OCI-LY7 (cell line): ENCODE measurements at regions not wholly inside any gene's neighbourhood (a gene's known extent, or its start where the extent isn't known, plus 50 kb on each side); places are given as distances from the start of the nearest gene placed in this dataset.

Experiments
- EZH2phosphoT487 ChIP-seq: fragments of 200-600 bp; sonication (generic); IDR thresholded peaks from 2 replicates; pipeline ENCODE4 v1.6.1; 2018; ENCODE audit warnings: low read depth, borderline replicate concordance, mild to moderate bottlenecking, mixed run types, antibody characterized with exemption, low read length, moderate library complexity, mixed read lengths
- TF ChIP-seq, protein P1 (sequence below): fragments of 200-600 bp; sonication (generic); conservative IDR thresholded peaks from 2 replicates; pipeline ENCODE4 v1.5.1; 2014; ENCODE audit warnings: mild to moderate bottlenecking, antibody characterized with exemption, low read length, moderate library complexity, mixed read lengths

DNA sequence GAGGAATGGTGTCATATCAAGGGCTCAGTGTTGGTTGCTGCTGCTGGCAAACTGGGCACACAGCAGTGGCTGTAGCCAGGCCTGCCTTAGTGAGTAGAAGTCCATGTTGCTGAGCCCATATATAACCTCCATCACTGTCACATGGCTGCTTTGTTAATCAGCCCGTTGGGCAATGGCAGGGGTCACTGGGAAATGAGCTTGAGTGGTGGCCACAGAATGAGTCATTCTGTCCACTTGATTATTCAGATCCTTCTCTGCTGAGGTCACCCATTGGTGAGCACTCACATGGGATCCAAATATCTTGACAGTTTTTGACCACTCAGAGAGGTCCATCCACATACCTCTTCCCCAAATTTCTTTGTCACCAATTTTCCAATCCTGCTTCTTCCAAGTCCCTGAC, 898.9 kb upstream of the EYS start:
- TF ChIP-seq, protein P1, sequence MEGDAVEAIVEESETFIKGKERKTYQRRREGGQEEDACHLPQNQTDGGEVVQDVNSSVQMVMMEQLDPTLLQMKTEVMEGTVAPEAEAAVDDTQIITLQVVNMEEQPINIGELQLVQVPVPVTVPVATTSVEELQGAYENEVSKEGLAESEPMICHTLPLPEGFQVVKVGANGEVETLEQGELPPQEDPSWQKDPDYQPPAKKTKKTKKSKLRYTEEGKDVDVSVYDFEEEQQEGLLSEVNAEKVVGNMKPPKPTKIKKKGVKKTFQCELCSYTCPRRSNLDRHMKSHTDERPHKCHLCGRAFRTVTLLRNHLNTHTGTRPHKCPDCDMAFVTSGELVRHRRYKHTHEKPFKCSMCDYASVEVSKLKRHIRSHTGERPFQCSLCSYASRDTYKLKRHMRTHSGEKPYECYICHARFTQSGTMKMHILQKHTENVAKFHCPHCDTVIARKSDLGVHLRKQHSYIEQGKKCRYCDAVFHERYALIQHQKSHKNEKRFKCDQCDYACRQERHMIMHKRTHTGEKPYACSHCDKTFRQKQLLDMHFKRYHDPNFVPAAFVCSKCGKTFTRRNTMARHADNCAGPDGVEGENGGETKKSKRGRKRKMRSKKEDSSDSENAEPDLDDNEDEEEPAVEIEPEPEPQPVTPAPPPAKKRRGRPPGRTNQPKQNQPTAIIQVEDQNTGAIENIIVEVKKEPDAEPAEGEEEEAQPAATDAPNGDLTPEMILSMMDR = no peak
- TF ChIP-seq EZH2phosphoT487 = no peak
